ENCODE measurements at regions not wholly inside any gene's neighbourhood (a gene's known extent, or its start where the extent isn't known, plus 50 kb on each side); places are given as distances from the start of the nearest gene placed in this dataset.

DNA sequence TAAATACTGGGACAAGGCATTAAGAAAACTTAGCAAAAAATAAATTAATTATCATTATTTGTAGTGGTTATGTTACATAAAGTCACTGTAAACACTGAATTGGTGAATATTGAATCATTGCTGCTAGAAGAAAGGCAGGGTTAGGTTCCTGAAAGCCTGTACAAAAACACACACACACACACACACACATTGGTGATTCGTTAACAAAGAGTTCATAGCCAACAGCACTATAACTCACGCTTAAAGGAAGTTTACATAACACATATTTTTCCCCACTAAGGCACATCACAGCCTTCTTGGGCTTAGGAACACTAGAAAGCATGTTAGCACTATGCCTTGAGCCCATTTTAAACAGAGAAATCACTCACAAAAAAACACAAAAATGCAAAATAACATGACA lies 690.0 kb upstream of the PIK3C3 start:
- no peak for DNase-seq (ENCODE audit: low read depth, low spot score)

DNA sequence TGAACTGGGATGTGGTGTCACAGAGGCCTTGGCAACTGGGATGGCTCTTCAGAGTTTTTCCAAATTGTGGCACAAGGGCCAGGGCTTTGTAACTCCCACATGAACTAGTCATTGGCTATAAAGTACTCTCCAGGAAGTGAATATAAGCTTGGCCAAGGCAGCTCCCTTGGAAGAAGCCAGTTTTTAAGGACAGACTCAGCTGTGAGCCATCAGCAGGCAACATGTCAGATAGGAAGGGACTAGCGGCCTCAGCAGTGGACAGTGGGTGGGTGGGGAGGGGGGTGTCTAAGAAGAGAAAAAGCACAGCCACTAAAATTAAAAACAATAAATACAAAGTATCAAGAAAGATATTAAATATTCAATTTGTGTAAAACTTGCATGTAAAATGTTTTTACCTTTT lies 691.1 kb upstream of the PIK3C3 start:
- no peak for DNase-seq (ENCODE audit: low read depth, low spot score)

DNA sequence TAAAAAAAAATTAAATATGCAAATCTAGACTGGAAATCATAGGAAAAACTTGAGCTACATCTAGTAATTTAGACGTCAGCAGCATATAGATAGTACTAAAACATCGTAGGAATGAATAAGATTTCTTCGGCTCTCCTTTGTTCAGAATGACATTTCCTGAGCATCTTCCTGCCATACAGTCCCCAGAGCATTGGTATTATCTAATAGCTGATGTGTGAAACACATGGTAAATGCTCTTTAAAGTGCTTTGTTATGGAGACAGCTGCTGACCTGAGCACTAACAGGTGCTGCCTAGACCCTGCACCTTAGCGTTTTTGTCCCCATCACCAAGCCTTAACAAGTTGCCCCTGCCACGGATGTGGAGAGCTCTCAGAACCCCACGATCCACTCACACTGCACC lies 692.3 kb upstream of the PIK3C3 start:
- no peak for DNase-seq (ENCODE audit: low read depth, low spot score)

DNA sequence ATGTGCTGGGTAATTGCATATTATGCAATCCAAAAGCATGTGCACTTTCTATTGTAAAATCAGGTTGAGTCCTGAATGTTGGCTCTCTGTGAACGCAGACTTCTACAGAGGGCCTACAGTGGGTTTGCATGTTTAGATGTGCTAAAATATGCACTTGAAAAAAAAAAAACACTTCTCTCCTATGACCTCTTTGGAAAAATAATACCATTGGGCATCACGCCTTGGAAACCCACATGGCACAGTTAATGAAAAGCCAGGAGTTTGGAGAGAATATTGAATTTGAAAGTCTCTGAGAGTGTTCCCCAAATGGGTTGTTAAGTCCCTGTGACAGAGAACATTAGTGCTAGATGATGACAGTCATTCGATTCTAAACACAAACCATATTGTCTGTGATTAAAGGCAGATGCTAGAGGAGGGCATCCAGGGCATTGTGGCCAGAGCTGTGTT lies 710.4 kb upstream of the PIK3C3 start:
- no peak for DNase-seq (ENCODE audit: low read depth, low spot score)

DNA sequence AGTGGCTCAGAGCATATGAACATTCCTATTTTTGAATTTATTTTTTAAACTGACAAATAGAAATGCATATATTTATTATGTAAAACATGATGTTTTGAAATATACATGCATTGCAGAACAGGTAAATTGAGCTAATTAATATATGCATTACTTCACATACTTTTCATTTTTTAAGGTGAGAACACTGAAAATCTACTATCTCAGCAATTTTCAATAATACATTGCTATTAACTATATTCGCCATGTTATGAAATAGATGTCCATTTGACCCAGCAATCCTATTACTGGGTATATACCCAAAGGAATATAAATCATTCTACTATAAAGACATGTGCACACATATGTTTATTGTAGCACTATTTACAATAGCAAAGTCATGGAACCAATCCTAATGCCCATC lies 717.7 kb upstream of the PIK3C3 start:
- DNase-seq (ENCODE audit: low read depth, low spot score), result no peak

DNA sequence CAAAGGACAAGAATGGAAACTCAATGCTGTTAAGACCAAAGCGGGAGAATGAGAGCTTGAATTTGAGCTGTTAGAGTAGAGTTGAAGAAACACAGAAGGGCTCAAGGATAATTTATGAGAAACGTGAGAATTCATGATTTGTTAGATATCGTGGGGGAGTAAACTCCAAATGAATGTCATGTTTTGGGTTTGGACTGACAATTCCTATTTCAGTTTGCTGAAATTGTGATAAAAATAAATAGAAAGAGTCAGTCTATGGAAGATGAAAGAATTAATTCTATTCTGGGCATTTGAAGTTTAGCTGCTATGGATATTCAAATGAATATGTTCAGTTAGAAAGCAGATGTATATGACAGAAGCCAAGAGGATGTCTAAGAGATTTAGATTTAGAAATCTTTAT lies 723.4 kb upstream of the PIK3C3 start:
- DNase-seq (ENCODE audit: low read depth, low spot score), result no peak

DNA sequence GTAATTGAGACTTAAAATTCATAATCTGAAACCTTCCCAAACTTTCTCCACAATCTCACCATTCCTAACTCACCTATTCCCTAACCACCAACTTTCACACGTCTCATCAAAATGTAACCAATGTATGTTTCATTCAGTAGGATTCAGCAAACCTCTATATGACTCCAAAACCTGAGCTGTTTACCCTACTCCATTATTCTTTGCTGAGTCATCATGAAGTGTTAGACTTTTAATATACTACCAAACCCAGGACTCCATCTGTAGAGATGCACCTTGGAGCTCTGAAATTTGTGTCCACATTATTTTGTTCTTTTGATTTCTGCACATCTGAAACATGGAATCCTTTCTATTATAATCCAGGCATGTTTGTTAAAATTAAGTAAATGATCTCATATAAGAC lies 727.0 kb upstream of the PIK3C3 start:
- no peak for DNase-seq (ENCODE audit: low read depth, low spot score)

DNA sequence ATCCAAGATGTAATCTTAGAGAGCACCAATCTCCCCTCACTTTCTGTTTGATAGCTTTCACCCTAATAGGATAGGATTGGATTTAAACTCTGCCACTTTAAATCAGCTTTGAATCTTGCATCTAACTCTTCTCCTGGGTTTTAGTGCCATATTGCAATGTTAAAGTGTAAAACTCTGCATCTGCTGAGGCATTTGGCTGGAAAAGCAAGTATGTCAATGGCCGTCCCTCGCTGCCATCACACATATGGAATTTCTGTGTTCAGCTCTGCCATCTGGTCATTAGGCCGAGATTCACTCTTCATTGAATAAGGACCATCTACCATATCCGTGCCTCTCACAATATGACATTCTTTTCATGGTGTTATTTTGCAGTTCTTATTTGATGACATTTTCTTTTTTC lies 728.1 kb upstream of the PIK3C3 start:
- no peak for DNase-seq (ENCODE audit: low read depth, low spot score)

DNA sequence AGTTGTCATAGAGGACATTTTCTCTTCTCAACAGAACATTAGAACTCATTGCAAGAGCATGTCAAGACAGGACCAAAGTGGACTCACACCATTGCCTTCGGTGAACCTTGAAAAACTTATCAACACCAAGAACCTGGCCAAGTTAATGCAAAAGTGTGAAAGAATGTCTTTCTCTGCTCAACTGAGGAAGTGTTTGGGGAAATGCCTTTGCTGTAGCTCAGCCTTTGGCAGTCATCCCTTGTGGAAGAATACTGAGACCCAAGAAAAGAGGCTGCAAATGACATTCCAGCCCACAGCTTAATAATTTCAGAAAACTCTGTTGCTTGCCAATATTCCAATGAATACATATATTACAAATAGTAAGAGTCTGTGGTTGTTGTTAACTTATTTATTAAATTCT lies 728.8 kb upstream of the PIK3C3 start:
- no peak for DNase-seq (ENCODE audit: low read depth, low spot score)

DNA sequence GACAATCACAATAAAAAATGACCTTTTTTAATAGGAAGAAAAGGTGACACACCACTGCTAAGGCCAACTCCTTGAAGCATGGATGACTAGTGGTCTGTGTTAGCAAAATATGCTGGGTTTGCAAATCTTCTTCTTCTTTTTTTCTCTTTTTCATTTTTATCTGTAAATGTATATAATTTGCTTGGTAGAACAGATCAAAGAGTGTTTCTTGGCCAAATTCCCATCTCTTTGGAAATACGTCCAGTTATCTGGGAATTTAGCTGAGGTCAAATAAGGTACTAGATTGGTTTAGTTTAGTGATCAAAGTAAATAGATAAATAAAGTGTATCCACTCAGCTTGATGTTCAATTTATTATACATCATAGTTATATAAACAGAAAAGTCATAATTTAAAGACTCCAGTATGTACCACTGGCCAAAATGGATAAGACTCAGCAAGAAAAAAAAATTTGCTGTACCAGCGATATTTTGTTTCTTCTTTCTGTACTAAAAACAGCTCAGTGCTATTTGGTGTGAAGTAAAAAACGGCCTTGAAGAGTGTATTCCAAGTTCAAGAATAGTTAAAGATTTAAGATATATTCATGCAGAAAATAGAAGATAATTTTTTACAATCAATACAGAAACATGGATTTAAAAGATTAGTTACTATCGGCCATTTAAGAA lies 738.6 kb upstream of the PIK3C3 start:
- no peak for DNase-seq (ENCODE audit: low read depth, low spot score)

DNA sequence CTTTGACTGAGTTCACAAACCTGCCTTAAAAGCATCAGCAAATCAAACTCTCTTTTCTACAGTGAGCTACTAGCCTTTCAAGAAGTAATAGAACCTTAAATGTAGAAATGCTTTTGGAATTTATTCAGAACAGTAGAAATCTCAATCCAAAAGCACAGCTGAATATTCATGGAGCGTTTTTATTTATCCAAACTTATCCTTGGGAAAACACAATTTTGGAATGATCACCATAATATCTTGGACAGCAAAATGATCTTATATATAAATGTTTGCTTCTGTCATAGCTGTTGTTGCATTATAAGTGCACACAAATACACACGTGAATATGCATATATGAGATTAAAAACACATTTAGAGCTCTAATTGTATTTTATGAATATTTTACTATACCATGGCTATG lies 747.3 kb upstream of the PIK3C3 start:
- no peak for DNase-seq (ENCODE audit: low read depth, low spot score)

DNA sequence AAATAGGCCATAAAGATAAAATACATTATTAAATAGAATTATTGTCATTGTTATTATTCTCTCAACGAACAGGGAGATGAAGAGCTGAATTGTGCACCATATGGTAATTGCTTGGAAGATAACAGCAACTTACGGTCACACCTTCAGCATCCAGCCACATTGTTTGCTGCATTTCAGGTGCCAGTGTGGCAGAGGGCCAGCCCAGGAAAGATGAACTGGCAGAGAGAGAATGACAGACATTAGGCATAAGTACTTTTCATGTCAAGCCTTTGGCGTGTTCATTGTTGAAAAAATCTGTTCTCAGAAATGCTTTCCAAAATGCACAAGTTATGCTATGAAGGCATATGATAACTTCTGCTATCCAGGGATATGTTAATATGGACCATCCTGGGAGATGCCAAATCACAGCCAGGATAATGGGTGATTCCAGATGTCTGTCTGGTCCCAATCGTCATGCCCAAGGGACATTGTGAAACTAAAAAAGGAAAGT lies 748.6 kb upstream of the PIK3C3 start:
- DNase-seq (ENCODE audit: low read depth, low spot score), result no peak

DNA sequence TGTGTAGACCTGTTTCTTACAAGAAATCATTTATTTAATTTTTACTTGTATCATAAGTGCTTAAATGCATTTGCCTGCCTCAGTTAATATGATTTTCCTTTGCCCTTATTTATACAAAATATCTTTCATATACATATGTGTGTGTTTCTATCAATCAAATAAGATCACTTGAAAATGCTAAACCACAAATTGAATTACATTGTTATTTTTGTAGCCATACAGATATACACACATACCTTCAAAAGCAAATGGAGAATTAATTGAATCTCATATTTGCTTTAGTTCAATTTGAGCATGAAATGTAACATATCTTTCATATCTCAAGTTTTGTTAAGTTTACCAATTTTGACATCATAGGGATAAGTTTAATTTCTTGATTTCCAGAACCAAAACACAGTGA lies 755.8 kb upstream of the PIK3C3 start:
- DNase-seq (ENCODE audit: low read depth, low spot score), result no peak

DNA sequence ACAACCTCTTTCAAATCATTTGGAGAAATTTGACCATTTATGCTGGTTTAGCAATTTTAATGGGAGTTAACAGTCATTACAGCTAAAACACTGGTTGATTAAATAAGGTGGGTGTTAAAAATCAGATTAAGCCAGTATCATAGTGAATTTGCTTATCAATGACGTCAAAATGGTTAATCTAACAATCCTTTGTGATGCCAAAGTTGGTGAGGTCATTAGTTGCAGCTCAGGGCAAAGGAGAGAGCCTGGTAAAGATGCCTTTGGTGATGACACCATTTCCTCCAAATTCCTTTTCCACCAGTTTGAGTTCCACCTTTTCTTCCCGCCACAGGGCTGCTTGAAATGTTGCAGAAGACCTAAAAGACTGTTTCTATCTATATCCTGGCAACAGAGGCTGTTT lies 757.1 kb upstream of the PIK3C3 start:
- DNase-seq (ENCODE audit: low read depth, low spot score), result no peak

DNA sequence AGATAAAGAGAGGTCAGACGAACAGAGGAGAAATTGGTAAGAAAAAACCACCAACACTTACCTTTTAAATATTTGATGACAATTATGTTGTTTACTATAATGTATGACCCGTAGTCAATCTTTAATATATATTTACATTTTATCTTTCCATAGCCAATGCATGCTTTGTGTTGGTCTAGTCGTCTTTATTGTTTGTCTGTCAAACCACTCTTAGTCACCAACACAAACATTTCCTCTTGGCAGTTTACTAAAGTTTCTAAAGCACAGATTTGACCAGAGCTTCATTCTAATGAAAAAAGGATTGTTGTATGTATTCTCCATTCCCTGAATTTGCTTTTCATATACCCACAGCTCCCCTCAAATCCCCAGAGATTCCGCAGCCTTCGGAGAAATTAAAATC lies 784.7 kb upstream of the PIK3C3 start:
- DNase-seq (ENCODE audit: low read depth, low spot score), result no peak

DNA sequence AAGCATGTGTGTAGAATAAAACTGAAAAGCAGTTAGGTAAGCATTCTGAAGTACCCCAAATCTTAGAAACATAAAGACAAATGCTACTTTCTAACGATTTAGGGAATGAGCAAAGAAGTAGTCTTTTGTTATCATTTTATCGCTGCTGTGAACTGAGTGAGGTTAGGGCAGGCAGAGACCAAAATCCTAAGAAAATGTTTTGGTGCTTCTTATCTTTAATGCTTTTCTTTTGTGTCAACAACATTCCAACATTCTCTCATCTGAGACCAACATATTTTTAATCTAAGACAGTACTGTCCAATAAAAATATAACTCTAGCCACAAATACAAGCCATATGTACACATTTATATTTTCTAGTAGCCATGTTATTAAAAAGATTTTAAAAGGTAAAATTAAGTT lies 789.4 kb upstream of the PIK3C3 start:
- no peak for DNase-seq (ENCODE audit: low read depth, low spot score)

DNA sequence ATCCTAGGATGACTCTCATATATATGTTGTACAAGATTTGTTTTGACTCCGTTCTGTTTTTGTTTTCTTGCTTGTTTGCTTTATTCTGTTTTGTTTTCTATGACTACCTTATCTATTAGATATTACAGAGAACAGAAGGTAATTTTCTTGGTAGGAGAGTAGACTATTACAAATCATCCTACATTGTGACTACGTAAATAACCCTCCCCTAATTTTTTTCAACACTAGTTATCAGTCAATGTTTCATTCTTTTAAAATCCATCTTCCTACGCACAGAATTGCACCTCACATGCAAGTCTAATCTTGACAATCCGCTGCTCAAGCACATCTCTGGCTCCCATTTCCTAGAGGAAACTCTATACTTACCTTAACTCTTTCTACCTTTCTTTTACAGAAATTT lies 792.3 kb upstream of the PIK3C3 start:
- no peak for DNase-seq (ENCODE audit: low read depth, low spot score)

DNA sequence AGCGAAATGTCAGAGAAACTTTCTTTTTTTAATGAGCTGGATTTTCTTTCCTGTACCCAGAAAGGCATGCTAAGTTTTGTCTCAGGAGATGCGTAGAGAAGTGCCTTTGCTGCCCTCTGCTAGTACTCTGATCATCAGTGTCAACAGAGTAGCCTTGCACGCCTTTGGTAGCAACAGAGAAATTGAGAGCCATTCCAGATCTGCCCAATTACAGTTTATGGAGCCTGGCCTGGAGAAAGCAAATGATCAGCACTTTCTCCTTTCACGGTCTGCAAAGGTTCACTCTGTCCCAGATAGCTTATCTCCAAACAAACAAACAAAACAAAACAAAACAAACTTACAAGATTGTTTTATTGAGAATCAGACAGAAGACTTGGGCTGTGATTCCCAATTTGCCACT lies 792.8 kb upstream of the PIK3C3 start:
- DNase-seq (ENCODE audit: low read depth, low spot score), result no peak

DNA sequence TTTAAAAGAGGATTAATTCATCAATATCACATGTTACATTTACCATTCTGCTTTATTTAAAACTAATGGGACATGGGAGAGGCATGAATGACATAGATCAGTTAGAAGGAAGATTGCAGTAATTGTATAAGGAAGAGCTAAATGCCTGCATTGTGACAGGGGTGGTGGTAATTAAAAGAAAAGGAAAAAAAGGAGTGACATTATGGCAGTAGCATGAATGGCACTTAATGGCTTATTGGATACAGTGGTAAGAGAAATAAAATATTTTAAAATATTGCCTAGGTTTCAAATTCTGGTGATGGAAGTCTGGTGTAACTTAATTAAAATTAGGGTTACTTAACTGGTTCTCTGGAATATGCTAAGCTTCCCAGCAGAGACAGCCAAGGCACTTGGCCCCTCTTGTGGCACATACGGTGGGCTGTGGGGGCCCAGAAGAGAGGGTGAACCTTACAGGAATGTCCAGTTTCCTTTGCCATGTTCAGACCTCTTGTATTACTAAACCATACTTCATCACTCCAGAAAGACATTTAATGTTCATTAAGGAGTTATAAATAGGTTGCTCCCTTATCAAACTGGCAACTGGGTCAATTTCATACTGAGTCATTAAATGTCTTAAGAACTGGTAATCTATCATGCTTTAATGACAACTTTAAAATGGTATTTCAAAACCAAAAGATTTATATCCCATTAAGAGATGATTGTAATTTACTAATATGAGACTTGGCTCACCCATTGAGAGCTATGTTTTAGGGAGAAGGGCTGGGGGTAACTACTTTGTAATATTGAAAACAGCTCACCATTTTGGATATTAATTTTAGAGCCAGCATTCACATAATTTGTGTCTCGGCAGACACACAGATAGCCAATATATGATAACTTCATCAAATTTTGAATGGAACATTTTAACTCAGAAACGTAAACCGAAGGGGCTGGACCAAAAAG lies 798.9 kb upstream of the PIK3C3 start:
- DNase-seq (ENCODE audit: low read depth, low spot score), result no peak

DNA sequence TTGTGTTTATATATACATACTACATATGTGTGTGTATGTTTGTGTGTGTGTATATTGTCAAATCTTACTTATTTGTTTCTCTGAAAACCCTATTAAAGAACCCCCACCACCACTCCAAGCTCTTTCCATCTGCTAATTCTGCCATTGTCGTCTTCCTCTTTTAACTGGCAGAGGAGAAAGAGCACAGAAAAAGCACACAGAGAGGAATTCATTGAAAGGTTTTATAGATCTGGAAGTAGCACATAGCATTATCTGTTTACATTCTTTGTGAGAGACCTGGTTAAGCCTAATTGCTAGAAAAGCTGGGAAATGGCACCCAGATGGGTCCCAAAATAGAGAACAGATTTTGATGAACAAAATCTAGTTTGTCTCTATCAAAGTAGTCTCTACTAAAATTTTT lies 800.0 kb upstream of the PIK3C3 start:
- no peak for DNase-seq (ENCODE audit: low read depth, low spot score)

DNA sequence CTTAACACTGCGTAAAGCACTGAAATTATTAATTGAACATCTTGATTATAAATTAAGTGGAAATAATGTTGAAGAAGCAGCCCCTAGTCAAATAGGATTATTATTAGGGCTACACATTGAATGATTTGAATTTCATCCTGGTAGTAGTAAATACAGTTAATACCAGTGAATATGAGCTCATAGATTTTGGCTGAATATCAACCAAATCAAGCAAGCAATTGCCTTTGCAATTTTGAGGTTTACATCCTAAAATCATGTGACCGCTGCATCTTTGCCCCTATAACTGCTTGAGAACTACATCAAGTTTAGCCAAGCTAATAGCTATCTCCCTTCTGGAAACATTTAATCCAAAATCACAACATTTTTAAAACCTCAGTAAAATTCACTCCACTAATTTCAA lies 801.2 kb upstream of the PIK3C3 start:
- DNase-seq (ENCODE audit: low read depth, low spot score), result no peak

DNA sequence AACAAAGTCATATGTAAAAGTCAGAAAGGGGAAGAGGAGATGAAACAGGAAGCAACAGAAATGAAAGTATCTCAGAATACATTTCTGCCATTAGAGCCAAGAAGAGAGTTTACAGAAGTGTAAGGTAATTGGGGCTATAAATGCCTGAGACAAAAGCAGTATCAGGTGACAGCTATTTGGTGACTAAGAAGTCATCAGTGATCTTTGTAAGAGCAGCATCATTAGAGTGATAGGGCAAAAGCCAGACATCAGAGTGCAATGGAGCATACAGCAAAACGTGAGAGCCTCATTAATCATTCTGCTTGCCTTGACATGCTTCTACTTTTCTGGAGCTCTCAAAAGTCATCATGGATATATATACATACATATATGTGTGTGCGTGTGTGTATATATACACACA lies 804.7 kb upstream of the PIK3C3 start:
- no peak for DNase-seq (ENCODE audit: low read depth, low spot score)

DNA sequence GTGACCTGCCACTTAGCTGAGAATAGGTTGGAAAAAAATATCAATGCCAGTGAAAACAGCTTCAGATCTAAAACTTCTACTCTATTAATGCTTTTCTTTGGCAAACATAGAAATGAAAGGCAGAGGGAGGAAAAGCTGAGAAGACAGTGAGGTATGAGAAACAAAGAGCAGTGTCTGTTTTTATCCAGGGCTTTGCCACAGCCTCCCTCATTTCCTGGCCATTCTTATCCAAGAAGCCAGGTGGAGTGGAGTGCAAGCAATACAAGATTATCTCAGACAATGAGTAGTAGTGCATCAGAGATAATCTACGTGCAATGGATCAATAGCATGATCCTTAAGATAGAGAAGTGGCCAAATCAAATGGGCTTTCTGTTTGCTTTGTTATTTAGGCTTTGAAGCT lies 808.7 kb upstream of the PIK3C3 start:
- DNase-seq (ENCODE audit: low read depth, low spot score), result no peak
